ENCODE measurements at regions not wholly inside any gene's neighbourhood (a gene's known extent, or its start where the extent isn't known, plus 50 kb on each side); places are given as distances from the start of the nearest gene placed in this dataset.

DNA sequence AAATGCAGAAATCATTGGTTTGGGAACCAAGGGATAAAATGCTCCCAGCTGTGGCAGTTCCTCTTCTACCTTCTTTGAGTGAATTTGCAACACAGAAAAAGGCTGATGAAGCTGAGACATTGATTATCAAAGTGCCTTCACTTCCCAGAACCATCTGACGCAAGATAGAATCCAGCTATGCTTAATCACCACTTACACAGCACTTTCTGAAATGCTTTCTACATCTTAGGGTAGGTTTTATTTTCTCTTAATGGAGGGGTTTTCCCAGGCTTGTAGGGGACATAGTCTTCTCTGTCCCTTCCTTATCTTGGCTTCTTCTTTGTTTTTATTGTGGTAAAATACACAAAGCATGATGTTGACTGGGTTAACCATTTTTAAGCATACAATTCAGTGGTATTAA lies 332.6 kb upstream of the ZNF32 start:
- TF ChIP-seq, protein P1, sequence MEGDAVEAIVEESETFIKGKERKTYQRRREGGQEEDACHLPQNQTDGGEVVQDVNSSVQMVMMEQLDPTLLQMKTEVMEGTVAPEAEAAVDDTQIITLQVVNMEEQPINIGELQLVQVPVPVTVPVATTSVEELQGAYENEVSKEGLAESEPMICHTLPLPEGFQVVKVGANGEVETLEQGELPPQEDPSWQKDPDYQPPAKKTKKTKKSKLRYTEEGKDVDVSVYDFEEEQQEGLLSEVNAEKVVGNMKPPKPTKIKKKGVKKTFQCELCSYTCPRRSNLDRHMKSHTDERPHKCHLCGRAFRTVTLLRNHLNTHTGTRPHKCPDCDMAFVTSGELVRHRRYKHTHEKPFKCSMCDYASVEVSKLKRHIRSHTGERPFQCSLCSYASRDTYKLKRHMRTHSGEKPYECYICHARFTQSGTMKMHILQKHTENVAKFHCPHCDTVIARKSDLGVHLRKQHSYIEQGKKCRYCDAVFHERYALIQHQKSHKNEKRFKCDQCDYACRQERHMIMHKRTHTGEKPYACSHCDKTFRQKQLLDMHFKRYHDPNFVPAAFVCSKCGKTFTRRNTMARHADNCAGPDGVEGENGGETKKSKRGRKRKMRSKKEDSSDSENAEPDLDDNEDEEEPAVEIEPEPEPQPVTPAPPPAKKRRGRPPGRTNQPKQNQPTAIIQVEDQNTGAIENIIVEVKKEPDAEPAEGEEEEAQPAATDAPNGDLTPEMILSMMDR (IDR thresholded peaks at IDR 0.05 in 8 of 11, conservative IDR thresholded peaks at IDR 0.05 in 3 of 11) = no peak
- TF ChIP-seq POLR2A (IDR thresholded peaks at IDR 0.05) (no peak), POLR2AphosphoS5 (IDR thresholded peaks at IDR 0.05) (no peak)
